Stimulated activated CD8-positive, alpha-beta memory T cell treated with anti-CD3 and anti-CD28 coated beads, Interleukin-7, amount 100 ng/mL, for 48 hours (primary cell): ENCODE measurements at regions not wholly inside any gene's neighbourhood (a gene's known extent, or its start where the extent isn't known, plus 50 kb on each side); places are given as distances from the start of the nearest gene placed in this dataset.
"Not testable (repeated sequence)": the region's sequence is repeated elsewhere in the genome, so short reads cannot be mapped to it uniquely, and the experiment has no call there.

Experiments used
- DNase-seq, 2 donors: peaks; one replicate each; pipeline ENCODE4 v3.0.0-alpha.2; 2020; ENCODE audit warnings: low read depth in 1 of 2; ENCODE audit errors: extremely low read depth in 1 of 2

GRCh38 chr22:49349181-49349835, 478.4 kb downstream of the BRD1 start:
- no peak for DNase-seq

- DNase-seq, result no peak
Measured at GRCh38 chr22:49348631-49349030, 479.0 kb downstream of the BRD1 start.

GRCh38 chr22:49347376-49347775, 480.3 kb downstream of the BRD1 start:
- no peak for DNase-seq

- no peak for DNase-seq
Measured at GRCh38 chr22:49345896-49346295, 481.8 kb downstream of the BRD1 start.

- no peak for DNase-seq
Measured at GRCh38 chr22:49344656-49345055, 483.0 kb downstream of the BRD1 start.

- DNase-seq, result no peak
Measured at GRCh38 chr22:49344161-49344560, 483.5 kb downstream of the BRD1 start.

GRCh38 chr22:49340406-49340805, 487.3 kb downstream of the BRD1 start:
- no peak for DNase-seq

GRCh38 chr22:49336483-49336882, 491.2 kb downstream of the BRD1 start:
- not testable (repeated sequence) for DNase-seq

- DNase-seq, result no peak
Measured at GRCh38 chr22:49334976-49335375, 492.7 kb downstream of the BRD1 start.

GRCh38 chr22:49334449-49334789, 493.3 kb downstream of the BRD1 start:
- no peak for DNase-seq

GRCh38 chr22:49333206-49333605, 494.5 kb downstream of the BRD1 start:
- no peak for DNase-seq

GRCh38 chr22:49332691-49333090, 495.0 kb downstream of the BRD1 start:
- DNase-seq, result no peak

GRCh38 chr22:49331878-49332277, 495.8 kb downstream of the BRD1 start:
- no peak for DNase-seq

GRCh38 chr22:49331223-49331815, 496.4 kb downstream of the BRD1 start:
- no peak for DNase-seq

- DNase-seq, result no peak
Measured at GRCh38 chr22:49330421-49331222, 497.1 kb downstream of the BRD1 start.

GRCh38 chr22:49329636-49330035, 498.0 kb downstream of the BRD1 start:
- DNase-seq, result no peak

GRCh38 chr22:49328630-49329405, 498.9 kb downstream of the BRD1 start:
- DNase-seq, result no peak

GRCh38 chr22:49328118-49328475, 499.6 kb downstream of the BRD1 start:
- DNase-seq, result no peak

- no peak for DNase-seq
Measured at GRCh38 chr22:49327411-49328117, 500.1 kb downstream of the BRD1 start.

- no peak for DNase-seq
Measured at GRCh38 chr22:49326558-49326957, 501.1 kb downstream of the BRD1 start.
